Peyer's patch (tissue), 4 donors: ENCODE measurements at regions not wholly inside any gene's neighbourhood (a gene's known extent, or its start where the extent isn't known, plus 50 kb on each side); places are given as distances from the start of the nearest gene placed in this dataset.

Source experiments
- POLR2A ChIP-seq, 2 donors: fragments of 450-650 bp; IDR thresholded peaks; one replicate each; pipeline ENCODE4 v1.5.1; 2017; ENCODE audit warnings: antibody characterized with exemption in 2 of 2, mild to moderate bottlenecking in 2 of 2, moderate library complexity in 2 of 2
- TF ChIP-seq, protein P1 (sequence below), 6 experiments: fragments of 450-650 bp in 4 of 6; fragments of 200-600 bp in 2 of 6; sonication (generic) in 1 of 6; IDR thresholded peaks; one replicate each; pipeline ENCODE4 v1.5.1; 2017 to 2019; ENCODE audit warnings: antibody characterized with exemption in 6 of 6, mild to moderate bottlenecking in 3 of 6, moderate library complexity in 1 of 6

DNA sequence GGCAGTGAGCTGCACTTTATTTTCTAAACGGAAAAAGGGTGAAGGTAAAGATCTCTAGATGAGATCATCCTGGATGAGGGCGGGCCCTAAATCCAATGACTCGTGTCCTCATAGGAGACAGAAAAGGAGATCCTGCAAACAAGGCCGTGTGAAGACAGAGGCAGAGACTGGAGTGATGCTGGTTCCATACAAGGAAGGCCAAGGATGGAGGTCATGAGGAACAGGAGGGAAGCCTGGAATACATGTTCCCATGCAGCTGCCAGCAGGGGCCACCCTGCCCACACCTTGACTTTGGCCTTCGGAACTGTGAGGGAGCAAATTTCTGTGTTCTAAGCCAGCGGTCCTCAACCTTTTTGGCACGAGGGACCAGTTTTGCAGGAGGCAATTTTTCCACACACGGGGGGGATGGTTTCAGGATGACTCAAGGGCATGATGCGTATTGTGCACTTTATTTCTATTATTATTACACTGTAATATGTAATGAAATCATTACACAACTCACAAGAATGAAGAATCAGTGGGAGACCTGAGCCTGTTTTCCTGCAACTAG lies 94.3 kb downstream of the PSMG1 start:
- TF ChIP-seq, protein P1, sequence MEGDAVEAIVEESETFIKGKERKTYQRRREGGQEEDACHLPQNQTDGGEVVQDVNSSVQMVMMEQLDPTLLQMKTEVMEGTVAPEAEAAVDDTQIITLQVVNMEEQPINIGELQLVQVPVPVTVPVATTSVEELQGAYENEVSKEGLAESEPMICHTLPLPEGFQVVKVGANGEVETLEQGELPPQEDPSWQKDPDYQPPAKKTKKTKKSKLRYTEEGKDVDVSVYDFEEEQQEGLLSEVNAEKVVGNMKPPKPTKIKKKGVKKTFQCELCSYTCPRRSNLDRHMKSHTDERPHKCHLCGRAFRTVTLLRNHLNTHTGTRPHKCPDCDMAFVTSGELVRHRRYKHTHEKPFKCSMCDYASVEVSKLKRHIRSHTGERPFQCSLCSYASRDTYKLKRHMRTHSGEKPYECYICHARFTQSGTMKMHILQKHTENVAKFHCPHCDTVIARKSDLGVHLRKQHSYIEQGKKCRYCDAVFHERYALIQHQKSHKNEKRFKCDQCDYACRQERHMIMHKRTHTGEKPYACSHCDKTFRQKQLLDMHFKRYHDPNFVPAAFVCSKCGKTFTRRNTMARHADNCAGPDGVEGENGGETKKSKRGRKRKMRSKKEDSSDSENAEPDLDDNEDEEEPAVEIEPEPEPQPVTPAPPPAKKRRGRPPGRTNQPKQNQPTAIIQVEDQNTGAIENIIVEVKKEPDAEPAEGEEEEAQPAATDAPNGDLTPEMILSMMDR (IDR thresholded peaks at IDR 0.05): no peak
- TF ChIP-seq POLR2A (IDR thresholded peaks at IDR 0.05): no peak
